Tongue (tissue), 1 donor: ENCODE measurements at regions not wholly inside any gene's neighbourhood (a gene's known extent, or its start where the extent isn't known, plus 50 kb on each side); places are given as distances from the start of the nearest gene placed in this dataset.

Source experiments
- DNase-seq: peaks from one replicate; pipeline ENCODE4 v3.0.0-alpha.2; 2015

DNA sequence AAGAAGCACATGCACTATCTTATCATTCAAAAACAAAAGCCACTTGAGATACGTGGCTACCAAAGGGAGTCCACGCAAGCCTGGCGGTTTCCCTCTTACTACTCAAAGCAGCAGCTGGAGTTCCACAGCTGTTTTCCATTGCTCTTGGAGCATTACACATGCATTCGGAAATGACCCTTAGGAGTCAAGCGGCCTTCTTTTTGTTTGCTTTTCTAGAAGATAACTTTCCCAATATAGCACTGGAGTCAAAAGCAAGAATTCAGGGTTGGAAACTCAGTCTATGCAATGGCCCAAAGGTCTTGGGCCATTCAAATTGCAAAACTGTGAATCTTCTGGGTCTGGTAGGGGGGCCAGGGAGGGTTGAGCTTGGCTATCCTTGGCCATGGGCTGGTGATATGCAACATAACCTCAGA lies 97.8 kb upstream of the MAF start:
- DNase-seq, result no peak

DNA sequence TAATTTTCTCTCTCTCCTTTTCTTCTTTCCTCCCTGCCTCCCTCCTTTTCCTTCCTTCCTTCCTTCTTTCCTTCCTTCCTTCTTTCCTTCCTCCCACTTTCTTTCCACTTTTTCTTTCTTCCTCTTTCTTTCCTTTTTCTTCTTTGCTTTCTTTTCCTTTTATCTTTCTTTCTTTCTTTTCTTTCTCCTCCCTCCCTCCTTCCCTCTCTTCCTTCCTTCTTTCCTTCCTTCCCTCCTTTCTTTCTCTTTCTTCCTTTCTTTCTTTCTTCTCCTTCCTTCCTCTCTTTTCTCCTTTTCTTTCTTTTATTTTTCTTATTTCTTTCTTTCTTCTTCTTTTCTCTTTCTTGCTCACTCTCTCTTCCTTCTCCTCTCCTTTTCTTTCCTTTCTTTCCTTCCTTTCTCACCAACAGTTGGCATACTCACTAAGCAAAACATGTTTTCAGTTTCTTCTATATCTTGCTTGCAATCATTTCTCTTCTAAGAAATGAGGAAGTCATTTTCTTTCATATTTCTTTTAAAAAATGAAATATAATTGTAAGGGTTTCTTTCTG lies 97.1 kb upstream of the MAF start:
- DNase-seq, result no peak

DNA sequence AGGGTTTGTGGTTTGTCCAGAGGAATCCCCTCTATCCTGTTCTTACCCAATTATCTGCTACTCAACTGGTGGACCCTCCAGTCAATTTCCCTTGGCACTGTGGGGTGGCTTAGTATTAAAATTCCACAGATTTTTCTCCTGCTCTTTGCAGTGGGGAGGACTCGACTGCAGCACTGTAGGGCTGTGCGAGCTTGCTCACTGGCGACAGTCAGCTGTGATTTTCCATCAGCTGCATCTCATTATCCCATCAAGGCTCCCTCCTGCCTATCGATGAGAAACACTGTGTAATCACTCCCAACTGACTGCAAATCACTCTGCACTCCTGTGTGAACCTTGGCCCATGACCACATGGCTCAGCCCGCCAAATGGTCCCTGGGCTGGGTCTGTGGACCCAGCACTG lies 90.5 kb upstream of the MAF start:
- peak; percentile 41 for DNase-seq

DNA sequence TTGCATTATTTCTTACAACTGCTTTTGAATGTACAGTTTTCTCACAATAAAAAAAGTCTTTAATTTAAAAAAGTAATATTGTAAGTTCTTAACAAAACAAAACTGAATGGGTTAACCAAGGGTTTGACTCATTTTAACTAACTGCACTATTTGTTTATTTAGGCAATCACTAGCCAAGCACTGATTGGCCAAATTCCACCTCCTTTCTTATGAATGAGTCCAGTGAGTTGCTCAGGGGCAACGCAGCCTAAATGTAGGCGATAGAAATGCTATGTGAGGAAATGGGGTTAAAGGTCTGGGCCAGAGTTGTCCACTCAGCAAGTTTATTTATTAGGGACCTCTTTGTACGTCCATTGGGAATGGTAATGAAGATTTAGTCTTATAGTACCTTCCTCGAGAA lies 89.6 kb upstream of the MAF start:
- DNase-seq, result no peak

DNA sequence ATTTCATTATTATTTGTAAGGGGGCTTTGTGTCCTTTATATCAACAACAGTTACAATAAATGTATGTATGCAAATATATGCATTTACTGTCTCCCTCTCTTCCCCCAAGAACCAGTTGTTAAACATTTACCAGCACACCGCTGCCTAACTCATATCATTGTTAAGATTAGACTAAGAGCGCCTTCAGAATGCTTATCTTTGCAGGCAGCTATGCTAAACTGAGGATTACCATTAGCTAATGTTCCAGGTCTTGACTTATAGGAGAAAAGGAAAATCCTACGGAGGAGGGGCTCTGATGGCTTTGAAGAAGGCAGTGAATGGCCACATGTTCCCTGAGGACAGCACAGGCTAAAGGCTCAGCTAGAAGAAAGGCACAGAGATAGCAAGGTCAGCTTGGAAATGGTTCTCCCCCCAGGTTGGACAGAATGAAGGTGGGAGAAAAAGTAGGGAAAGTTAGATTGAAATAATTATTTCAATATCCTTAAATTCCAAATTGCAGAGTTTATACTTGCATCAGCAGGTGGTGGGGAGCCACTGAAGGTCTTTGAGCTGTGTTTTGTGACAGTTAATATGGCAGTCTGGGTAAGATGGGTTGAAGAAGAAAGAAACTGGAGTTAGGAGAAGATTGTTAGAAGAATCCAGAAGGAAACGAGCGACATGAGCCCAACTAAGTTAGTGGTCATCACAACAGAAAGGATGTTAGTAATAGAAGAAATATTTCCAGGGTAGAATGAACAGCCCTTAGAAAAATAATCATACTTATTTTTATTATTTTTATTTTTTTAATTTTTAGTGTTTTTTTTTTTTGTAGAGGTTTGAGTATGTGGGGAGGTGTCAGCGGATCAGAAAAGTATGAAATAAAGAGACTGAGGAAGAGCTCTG lies 87.0 kb upstream of the MAF start:
- DNase-seq, result no peak

DNA sequence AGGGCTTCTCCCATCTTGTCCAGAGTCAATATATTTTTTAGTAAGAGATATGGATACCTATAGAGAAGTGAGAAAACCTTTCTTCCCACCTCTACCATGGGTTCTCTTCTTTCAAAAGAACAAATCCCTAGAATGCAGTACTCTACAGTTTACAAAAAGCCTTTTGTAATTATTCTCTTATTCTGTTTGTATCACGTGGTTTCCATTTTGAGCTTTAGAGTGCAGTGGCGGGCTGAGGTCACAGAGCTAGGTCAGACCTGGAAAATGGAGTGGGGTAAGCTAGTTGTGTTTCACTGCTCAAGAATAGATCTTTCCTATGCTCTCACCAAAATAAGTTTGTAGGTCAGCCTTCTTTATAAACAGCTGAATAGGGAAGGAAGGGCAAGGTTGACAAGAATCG lies 85.3 kb upstream of the MAF start:
- no peak for DNase-seq

DNA sequence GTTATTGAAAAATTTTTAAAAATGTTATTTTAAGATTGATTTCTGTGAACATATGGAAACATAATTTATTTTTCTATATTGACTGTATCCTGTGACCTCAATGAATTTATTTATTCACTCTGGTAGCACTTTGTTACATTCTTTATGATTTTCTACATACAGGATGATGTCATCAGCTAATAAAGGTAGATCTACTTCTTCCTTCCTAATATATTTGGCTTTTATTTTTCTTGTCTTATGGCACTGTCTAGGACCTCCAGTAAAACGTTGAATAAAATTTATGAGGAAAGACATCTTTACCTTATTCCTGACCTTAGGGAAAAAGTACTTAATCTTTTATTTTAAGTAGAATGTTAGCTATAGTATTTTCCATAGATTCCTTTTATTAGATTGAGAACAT lies 78.8 kb upstream of the MAF start:
- no peak for DNase-seq

DNA sequence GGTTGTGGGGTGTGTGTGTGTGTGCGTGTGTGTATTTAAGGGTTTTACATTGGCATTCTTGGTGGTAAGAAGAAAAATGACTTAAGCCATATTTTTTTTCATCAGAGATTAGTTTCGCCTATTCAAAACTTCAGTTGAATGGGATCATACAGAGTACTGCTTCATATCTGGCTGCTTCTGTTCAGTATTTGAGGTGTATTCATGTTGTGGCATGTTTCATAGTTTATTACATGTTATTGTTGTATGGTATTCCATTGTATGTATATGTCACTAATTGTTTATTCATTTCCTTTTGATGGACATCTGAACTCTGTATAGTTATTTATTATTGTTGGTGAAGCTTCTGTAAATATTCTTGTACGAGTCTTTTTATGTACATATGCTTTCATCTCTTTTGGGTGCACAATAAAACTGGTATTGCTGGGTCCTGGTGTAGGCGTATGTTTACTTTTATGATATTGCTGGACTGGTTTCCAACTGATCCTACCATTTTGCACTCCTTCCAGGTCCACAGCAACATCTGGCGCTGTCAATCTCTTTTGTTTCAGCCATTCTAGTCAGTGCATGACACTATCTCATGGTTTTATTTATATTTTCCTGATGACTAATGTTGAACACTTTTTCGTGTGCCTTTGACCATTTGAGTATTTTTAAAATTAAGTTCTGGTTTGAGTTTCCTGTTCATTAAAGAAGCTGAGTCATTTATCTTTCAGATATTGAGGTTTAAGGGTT lies 77.4 kb upstream of the MAF start:
- peak; percentile 55 for DNase-seq

DNA sequence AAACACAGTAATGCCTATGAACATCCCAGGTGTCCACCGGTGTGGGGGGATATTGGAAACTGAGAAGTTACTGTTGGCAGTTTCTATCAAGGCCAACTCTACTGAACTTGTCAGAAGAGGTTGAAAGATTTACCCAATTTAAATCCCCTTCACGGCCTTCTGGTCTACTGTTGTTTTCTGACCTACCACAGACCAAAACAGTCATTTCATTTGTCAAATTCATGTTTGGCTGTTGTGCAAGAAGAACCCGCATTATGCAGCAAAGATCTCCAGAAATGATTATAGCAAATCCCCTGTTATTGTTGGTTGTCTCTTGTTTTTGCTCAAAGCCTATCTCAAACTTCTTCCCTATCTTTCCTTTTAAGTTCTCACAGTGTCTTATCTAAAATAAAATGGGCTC lies 73.1 kb upstream of the MAF start:
- DNase-seq, result no peak

DNA sequence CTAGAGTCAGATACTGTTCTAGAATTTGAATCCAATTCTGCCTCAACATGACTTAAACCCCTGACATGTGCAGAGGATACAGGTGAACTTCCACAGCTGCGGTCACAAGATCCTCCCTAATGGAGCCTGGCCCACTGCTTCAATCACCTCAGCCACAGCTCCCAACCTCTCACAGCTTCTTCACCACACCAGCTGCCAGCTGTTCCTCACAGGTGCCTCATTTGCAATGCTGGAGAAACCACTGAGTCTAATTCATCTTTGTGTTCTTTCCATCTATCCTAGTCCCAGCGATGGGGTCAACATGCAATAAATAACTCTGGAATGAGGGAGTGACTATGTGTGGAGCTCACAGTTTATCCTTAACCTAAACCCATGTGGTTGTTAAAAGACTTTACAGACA lies 72.0 kb upstream of the MAF start:
- DNase-seq, result no peak

DNA sequence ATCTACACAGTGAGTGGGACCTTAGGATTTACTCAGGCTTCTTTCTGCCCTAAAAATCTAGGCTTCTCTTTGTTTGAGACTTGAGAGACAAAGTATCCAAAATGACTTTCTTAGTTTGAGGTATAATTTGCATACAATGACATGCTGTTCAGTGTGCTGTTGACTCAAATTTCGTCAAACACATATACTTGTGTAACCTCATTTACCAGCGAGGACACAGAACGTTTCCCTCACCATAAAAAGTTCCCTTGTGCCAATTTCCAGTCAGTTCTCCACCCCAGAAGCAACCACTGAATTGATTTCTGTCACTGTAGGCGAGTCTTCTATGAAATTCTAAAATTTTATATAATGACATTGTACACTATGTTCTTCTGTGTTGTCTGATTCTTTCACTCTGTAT lies 68.0 kb upstream of the MAF start:
- DNase-seq, result no peak

DNA sequence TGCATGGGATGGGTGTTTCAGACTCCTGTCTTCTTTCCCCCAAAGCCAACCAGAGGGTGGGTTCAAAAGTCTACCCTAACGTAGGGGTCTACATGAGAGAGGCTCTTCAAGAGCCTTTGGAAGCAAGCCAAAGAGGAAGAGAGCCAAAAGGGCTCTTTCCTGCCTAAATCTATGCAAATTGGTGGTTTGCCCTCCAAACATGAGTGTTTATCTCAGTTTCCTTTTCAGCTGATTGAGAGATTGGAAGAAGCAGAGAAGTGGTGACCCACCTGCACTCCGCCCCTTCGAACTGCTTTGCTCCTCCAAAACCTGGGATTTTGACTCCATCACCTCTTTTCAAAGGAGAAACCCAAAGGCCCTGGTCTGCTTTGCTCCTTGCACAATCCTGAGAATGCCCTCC lies 65.4 kb upstream of the MAF start:
- DNase-seq, result no peak

DNA sequence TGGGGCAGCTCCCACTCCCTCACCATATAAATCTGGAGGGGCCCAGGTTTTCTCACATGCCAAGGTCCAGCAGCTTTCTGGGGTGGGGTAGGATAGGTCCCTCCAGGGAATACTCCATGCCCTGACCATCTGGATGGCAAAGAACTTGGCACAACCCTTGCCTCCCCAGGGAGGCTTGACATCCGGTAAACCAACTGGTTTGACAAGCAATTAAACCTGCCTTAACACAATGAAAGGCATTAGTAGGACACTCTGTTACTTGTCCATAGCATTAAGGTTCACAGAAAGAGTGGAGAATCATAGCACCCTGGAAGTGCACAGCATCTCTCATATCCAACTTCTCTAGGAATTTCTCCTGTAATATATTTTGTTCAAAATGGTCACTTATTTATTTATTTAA lies 63.9 kb upstream of the MAF start:
- no peak for DNase-seq

DNA sequence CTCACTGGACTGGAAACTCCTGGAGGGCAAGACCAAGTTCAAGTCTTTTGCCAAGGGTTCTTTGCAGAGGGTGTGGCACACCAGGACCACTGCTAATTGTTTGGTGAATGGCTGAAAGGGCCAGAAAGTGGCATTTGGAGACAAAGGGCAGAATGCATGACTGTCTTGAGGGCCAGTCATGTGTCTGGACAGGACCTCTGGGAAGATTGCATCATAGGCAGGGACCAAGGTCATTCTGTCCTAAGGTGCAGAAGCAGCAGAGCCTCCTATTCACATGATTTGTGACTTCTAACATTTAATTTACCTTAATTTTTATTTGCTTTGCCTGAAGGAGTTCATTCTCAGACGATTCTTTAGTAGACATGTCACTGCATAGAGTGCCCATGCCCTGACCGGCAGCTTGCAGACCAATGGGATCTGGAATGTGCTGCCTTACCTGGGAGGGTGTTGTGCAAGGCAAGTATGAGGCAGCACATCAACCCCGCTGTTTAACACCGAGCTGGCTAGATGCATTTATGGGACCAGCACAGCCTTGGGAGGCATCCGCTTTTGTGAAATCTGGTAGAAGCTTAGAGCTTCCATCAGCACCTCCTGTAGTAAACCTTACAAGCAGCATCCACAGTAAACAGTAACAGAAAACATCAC lies 62.3 kb upstream of the MAF start:
- DNase-seq, result no peak

DNA sequence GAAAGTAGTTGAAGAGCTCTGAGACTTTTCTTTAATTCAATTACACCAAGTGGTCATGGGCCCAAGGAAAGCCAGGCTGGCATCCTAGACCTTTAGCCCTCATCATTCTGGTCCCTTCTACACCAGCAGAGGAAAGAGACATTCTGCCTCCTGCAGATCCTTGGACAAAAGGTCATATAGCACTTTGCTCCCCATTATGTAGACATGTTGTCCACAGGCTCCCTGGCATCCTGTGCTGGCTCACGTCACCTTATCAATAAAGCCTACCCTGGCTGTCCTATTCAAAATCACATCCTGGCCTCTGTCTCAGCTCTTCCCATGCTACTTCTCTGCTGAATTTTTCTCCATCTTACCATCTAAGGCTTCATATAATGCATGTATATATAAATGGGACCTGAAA lies 61.6 kb upstream of the MAF start:
- DNase-seq, result no peak

DNA sequence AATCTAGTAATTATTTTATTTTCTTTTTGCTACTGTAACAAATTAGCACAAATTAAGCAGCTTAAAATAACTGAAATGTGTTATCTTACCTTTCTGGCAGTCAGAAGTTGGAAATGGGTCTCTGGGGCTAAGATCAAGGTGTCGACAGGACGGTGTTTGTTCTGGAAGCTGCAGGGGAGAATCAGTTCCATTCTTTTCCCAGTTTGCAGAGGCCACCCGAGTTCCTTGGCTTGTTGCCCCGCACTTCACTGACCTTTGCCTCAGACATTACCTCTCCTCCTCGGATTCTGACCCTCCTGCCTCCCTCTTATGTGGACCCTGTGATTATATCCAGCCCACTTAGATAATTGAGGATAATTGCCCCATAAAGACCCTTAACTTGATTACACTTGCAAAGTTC lies 61.0 kb upstream of the MAF start:
- no peak for DNase-seq

DNA sequence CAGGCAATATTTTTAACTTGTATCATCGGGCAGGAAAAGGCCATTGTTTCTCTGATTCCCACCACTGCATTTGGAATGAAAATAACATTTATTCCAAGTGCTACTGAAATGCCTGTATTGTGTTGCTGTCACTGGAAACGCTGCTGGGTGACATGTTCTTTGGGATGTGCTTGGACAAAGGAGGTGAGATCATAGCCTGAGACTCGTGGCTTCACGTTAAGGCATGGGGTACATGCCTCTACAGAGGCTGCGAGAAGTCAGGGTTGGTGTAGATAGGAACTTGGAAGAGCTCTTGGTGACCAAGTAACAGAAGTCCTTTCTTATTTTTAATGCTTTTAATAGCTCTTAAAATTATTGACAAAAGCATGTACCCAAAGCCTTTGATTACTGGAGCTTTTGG lies 58.8 kb upstream of the MAF start:
- no peak for DNase-seq

DNA sequence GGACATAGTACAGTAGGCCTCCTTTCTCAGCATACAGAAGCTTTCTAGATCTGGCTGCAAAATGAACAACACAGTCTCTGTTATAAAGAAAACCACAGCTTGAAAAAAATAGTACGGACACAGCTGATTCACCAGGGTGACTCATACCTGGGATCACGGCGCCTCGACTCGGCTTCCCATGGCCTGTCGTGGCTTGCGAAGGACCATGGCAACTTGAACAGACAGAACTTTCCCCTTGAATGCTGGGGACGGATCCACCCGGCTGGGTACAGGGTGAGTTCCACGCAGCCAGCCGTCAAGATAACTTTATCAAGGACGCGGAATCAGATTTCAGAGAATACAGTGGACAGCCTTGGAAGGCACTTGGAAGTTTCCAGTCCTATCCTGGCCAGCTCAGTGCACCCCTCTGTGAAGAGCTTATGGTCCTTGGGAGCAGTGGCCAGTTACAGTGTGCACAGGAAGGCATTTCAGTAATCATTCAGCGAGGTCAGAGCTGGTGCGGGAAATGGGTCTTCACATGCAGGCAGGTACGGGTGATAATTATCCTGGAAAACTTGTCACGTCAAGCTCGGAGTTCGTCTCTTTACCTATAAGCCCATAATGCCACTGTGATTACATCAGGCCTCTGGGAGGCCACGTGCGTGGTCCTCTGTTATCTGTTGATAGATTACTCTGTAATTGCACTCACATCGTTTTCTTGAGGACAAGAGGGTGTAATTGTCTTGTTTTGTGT lies 57.9 kb upstream of the MAF start:
- peak; percentile 47 for DNase-seq

DNA sequence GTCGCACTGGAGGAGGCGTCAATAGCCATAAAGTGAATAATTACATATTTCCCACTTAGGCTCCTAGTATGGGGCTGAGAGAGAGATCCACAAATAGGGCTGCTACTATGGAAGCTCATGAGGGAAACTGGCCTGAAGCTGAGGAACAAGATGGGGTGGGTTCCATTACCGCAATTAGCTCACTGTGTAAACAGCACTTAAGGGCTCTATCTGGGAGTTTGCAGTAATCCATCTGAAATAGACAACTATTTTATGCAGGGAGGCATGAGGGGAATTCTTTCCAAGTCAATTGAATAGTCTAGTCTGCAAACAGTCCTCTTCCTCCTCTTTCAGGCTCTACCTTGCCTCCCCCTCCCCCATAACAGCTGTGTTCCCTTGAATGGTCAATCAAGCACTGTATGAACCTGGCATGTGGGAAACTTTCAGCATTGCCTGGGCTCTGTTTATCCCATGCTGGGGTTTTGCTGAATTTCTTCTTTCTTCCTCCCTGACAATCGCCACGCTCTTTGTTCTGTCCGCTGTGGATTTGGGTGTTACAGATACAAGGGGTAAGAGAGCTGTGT lies 56.1 kb upstream of the MAF start:
- DNase-seq, result peak; percentile 71

DNA sequence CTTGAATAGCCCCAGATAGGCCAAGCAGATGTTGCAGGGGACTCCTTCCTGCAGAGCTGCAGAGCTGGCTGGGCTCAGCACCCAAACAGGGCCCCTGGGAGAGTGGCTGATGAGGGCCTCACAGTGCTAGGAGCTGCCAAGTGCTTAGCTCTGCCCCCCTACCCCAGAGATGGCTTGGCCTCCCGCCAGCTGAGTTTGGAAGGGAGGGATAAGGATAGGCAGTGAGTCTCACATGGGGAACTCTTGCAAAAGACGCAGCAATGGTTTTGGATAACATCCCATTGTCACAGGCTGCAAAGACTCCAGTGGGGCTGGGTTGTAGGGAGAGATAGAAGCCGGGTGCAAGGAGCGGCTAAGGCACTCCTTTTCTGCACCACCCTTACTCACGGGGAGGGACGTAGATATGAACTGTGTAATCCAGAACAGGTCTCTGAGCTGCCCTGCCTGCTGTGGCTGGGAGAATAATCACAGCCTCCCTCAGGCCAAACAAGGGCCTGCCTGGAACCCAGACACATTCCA lies 52.9 kb upstream of the MAF start:
- DNase-seq, result peak; percentile 65

DNA sequence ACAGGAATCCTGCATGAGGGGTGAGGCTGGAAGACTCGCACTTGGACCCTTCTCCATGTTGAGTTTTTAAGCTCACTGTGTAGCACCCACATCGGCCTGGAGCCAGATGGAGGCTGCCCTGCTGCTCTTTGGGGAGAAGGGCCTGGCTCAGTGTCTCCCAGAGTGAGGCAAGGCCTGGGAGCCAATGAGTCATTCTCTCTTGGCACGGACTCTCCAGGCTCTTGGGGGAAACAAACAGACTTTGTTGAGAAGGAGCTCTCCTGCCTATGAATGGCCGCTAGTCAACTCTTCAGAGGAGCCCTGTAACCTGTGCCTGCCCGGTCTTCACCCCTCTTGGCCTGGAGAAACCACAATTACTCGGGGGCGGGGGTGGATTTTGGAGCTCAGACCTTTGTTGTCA lies 50.8 kb upstream of the MAF start:
- no peak for DNase-seq
